ENCODE measurements at regions not wholly inside any gene's neighbourhood (a gene's known extent, or its start where the extent isn't known, plus 50 kb on each side); places are given as distances from the start of the nearest gene placed in this dataset.

GRCh38 chr21:25133939-25134338 is 473.3 kb downstream of the MRPL39 start:
- TF ChIP-seq CTCF (IDR thresholded peaks at IDR 0.05; ENCODE audit: low read depth, low read length), result no peak
- in situ Hi-C loops (cut with HindIII; ENCODE audit: low sequenced_read_pairs), result no loop called here
- H3K4me3 ChIP-seq (ENCODE audit: low read depth, low read length), result no peak overlapping the region
- peak; percentile 62 for DNase-seq (ENCODE audit: low read depth, low spot score)

GRCh38 chr21:25127811-25128210 is 479.5 kb downstream of the MRPL39 start:
- TF ChIP-seq CTCF (IDR thresholded peaks at IDR 0.05; ENCODE audit: low read depth, low read length), result no peak
- in situ Hi-C loops (cut with HindIII; ENCODE audit: low sequenced_read_pairs), result no loop called here
- H3K4me3 ChIP-seq (ENCODE audit: low read depth, low read length), result no peak overlapping the region
- no peak for DNase-seq (ENCODE audit: low read depth, low spot score)

- TF ChIP-seq CTCF (IDR thresholded peaks at IDR 0.05; ENCODE audit: low read depth, low read length), result no peak
- H3K4me3 ChIP-seq (ENCODE audit: low read depth, low read length), result no peak overlapping the region
- in situ Hi-C loops (cut with HindIII; ENCODE audit: low sequenced_read_pairs), result no loop called here
- no peak for DNase-seq (ENCODE audit: low read depth, low spot score)
These were observed 480.3 kb downstream of the MRPL39 start for GRCh38 chr21:25127007-25127406.

- no peak for DNase-seq (ENCODE audit: low read depth, low spot score)
- TF ChIP-seq CTCF (IDR thresholded peaks at IDR 0.05; ENCODE audit: low read depth, low read length), result no peak
- in situ Hi-C loops (cut with HindIII; ENCODE audit: low sequenced_read_pairs), result no loop called here
- H3K4me3 ChIP-seq (ENCODE audit: low read depth, low read length), result no peak overlapping the region
These were observed 480.7 kb downstream of the MRPL39 start for GRCh38 chr21:25126564-25126963.

GRCh38 chr21:25118648-25119047 is 488.6 kb downstream of the MRPL39 start:
- DNase-seq (ENCODE audit: low read depth, low spot score), result no peak
- H3K4me3 ChIP-seq (ENCODE audit: low read depth, low read length), result no peak overlapping the region
- TF ChIP-seq CTCF (IDR thresholded peaks at IDR 0.05; ENCODE audit: low read depth, low read length), result no peak
- in situ Hi-C loops (cut with HindIII; ENCODE audit: low sequenced_read_pairs), result no loop called here

GRCh38 chr21:25115021-25115420 is 492.3 kb downstream of the MRPL39 start:
- no peak overlapping the region for H3K4me3 ChIP-seq (ENCODE audit: low read depth, low read length)
- no peak for DNase-seq (ENCODE audit: low read depth, low spot score)
- in situ Hi-C loops (cut with HindIII; ENCODE audit: low sequenced_read_pairs), result no loop called here
- no peak for TF ChIP-seq CTCF (IDR thresholded peaks at IDR 0.05; ENCODE audit: low read depth, low read length)

- in situ Hi-C loops (cut with HindIII; ENCODE audit: low sequenced_read_pairs), result no loop called here
- DNase-seq (ENCODE audit: low read depth, low spot score), result peak; percentile 94
- TF ChIP-seq CTCF (IDR thresholded peaks at IDR 0.05; ENCODE audit: low read depth, low read length), result no peak
- no peak overlapping the region for H3K4me3 ChIP-seq (ENCODE audit: low read depth, low read length)
These were observed 499.6 kb downstream of the MRPL39 start for GRCh38 chr21:25107708-25108107.
